Thyroid gland (tissue), 4 donors: ENCODE measurements at regions not wholly inside any gene's neighbourhood (a gene's known extent, or its start where the extent isn't known, plus 50 kb on each side); places are given as distances from the start of the nearest gene placed in this dataset.

ENCODE experiments used
- CTCF ChIP-seq, 6 experiments: fragments of 200-600 bp in 3 of 6; fragments of 450-650 bp in 3 of 6; sonication (generic) in 3 of 6; IDR thresholded peaks; one replicate each; pipeline ENCODE4 v1.5.1; 2016 to 2019; ENCODE audit warnings: antibody characterized with exemption in 6 of 6, mild to moderate bottlenecking in 2 of 6, inconsistent platforms in 1 of 6, moderate library complexity in 1 of 6
- POLR2A ChIP-seq, 2 donors: fragments of 450-650 bp; IDR thresholded peaks; one replicate each; pipeline ENCODE4 v1.6.1; 2017; ENCODE audit warnings: antibody characterized with exemption in 2 of 2, mild to moderate bottlenecking in 2 of 2, moderate library complexity in 1 of 2

- TF ChIP-seq POLR2A (IDR thresholded peaks at IDR 0.05) (no peak), CTCF (IDR thresholded peaks at IDR 0.05) (no peak)
Observed at GRCh38 chr6:21321531-21321930, 272.0 kb upstream of the SOX4 start.
